ENCODE measurements at regions not wholly inside any gene's neighbourhood (a gene's known extent, or its start where the extent isn't known, plus 50 kb on each side); places are given as distances from the start of the nearest gene placed in this dataset.

GRCh38 chr2:167401309-167401708 is 513.0 kb downstream of the XIRP2 start:
- Histone ChIP-seq H3K36me3 (ENCODE audit: low read depth) (no peaks in the 10 kb centered on the region), H3K4me1 (ENCODE audit: low read depth) (no peaks in the 10 kb centered on the region), H3K9me3 (no peaks in the 10 kb centered on the region), H3K4me3 (no peak overlapping the region)
- intact Hi-C loops (cut with DNase I, micrococcal nuclease) = no loop called here
- TF ChIP-seq CTCF (IDR thresholded peaks at IDR 0.05) = no peak
- no peak for ATAC-seq
- no peak for DNase-seq

GRCh38 chr2:167400546-167400945 is 512.3 kb downstream of the XIRP2 start:
- no peaks in the 10 kb centered on the region for H3K9me3 ChIP-seq
- DNase-seq (no peak), ATAC-seq (no peak)
- no peak overlapping the region for H3K4me3 ChIP-seq
- H3K4me1 ChIP-seq (ENCODE audit: low read depth) = no peaks in the 10 kb centered on the region
- intact Hi-C loops (cut with DNase I, micrococcal nuclease) = no loop called here
- H3K36me3 ChIP-seq (ENCODE audit: low read depth) = no peaks in the 10 kb centered on the region
- TF ChIP-seq CTCF (IDR thresholded peaks at IDR 0.05) = no peak

GRCh38 chr2:167398873-167399272 is 510.6 kb downstream of the XIRP2 start:
- H3K4me3 ChIP-seq = no peak overlapping the region
- intact Hi-C loops (cut with DNase I, micrococcal nuclease) = no loop called here
- no peak for DNase-seq
- no peak for TF ChIP-seq CTCF (IDR thresholded peaks at IDR 0.05)
- H3K4me1 ChIP-seq (ENCODE audit: low read depth) = no peaks in the 10 kb centered on the region
- ATAC-seq = peak; percentile 16
- no peaks in the 10 kb centered on the region for H3K36me3 ChIP-seq (ENCODE audit: low read depth)
- H3K9me3 ChIP-seq = no peaks in the 10 kb centered on the region

GRCh38 chr2:167388901-167389300 is 500.6 kb downstream of the XIRP2 start:
- TF ChIP-seq CTCF (IDR thresholded peaks at IDR 0.05) = no peak
- no peak for DNase-seq
- Histone ChIP-seq H3K4me1 (ENCODE audit: low read depth) (peaks cover 10% of the 10 kb centered on the region), H3K4me3 (no peak overlapping the region), H3K36me3 (ENCODE audit: low read depth) (no peaks in the 10 kb centered on the region), H3K9me3 (no peaks in the 10 kb centered on the region)
- ATAC-seq = no peak
- intact Hi-C loops (cut with DNase I, micrococcal nuclease) = loop anchor here in 1 of 2 donors (10.0 kb wide), 1 partner anchor 94 kb away; the partner anchor contains the start of gene B3GALT1

- no peaks in the 10 kb centered on the region for H3K9me3 ChIP-seq
- H3K36me3 ChIP-seq (ENCODE audit: low read depth) = no peaks in the 10 kb centered on the region
- peaks cover 10% of the 10 kb centered on the region for H3K4me1 ChIP-seq (ENCODE audit: low read depth)
- TF ChIP-seq CTCF (IDR thresholded peaks at IDR 0.05) = no peak
- intact Hi-C loops (cut with DNase I, micrococcal nuclease) = loop anchor here in 1 of 2 donors (10.0 kb wide), 1 partner anchor 94 kb away; the partner anchor contains the start of gene B3GALT1
- ATAC-seq = no peak
- no peak for DNase-seq
- H3K4me3 ChIP-seq = no peak overlapping the region
Observed at GRCh38 chr2:167388497-167388896, 500.2 kb downstream of the XIRP2 start.

- no peak overlapping the region for H3K4me3 ChIP-seq
- peak; percentile 22 for ATAC-seq
- intact Hi-C loops (cut with DNase I, micrococcal nuclease) = loop anchor here in 1 of 2 donors (10.0 kb wide), 1 partner anchor 92 kb away; the partner anchor contains the start of gene B3GALT1
- H3K9me3 ChIP-seq = no peaks in the 10 kb centered on the region
- peaks cover 16% of the 10 kb centered on the region for H3K4me1 ChIP-seq (ENCODE audit: low read depth)
- no peak for DNase-seq
- TF ChIP-seq CTCF (IDR thresholded peaks at IDR 0.05) = no peak
- no peaks in the 10 kb centered on the region for H3K36me3 ChIP-seq (ENCODE audit: low read depth)
Observed at GRCh38 chr2:167386694-167387093, 498.4 kb downstream of the XIRP2 start.

Data from mucosa of descending colon (tissue), 3 donors.